ENCODE measurements at regions not wholly inside any gene's neighbourhood (a gene's known extent, or its start where the extent isn't known, plus 50 kb on each side); places are given as distances from the start of the nearest gene placed in this dataset.

- no peak for DNase-seq
Measured at GRCh38 chr5:168155585-168155984, 135.9 kb upstream of the WWC1 start.

- no peak for DNase-seq
Measured at GRCh38 chr5:168156170-168156569, 135.3 kb upstream of the WWC1 start.

GRCh38 chr5:168157141-168157540, 134.3 kb upstream of the WWC1 start:
- DNase-seq: no peak

- no peak for DNase-seq
Measured at GRCh38 chr5:168159425-168159824, 132.0 kb upstream of the WWC1 start.

- no peak for DNase-seq
Measured at GRCh38 chr5:168162464-168162863, 129.0 kb upstream of the WWC1 start.

- DNase-seq: no peak
Measured at GRCh38 chr5:168163966-168164365, 127.5 kb upstream of the WWC1 start.

GRCh38 chr5:168165221-168165914, 126.1 kb upstream of the WWC1 start:
- DNase-seq: no peak

GRCh38 chr5:168165977-168166376, 125.5 kb upstream of the WWC1 start:
- no peak for DNase-seq

GRCh38 chr5:168167338-168167737, 124.1 kb upstream of the WWC1 start:
- no peak for DNase-seq

- DNase-seq: no peak
Measured at GRCh38 chr5:168168978-168169698, 122.3 kb upstream of the WWC1 start.

GRCh38 chr5:168169791-168170190, 121.7 kb upstream of the WWC1 start:
- no peak for DNase-seq

GRCh38 chr5:168171901-168172759, 119.3 kb upstream of the WWC1 start:
- no peak for DNase-seq

- DNase-seq: no peak
Measured at GRCh38 chr5:168172760-168173223, 118.7 kb upstream of the WWC1 start.

GRCh38 chr5:168174376-168174775, 117.1 kb upstream of the WWC1 start:
- DNase-seq: no peak

GRCh38 chr5:168176251-168176650, 115.2 kb upstream of the WWC1 start:
- DNase-seq: no peak

- DNase-seq: no peak
Measured at GRCh38 chr5:168176941-168177340, 114.5 kb upstream of the WWC1 start.

- DNase-seq: no peak
Measured at GRCh38 chr5:168177831-168178450, 113.5 kb upstream of the WWC1 start.

GRCh38 chr5:168179192-168179593, 112.3 kb upstream of the WWC1 start:
- no peak for DNase-seq

- no peak for DNase-seq
Measured at GRCh38 chr5:168182269-168182668, 109.2 kb upstream of the WWC1 start.

GRCh38 chr5:168184103-168184502, 107.3 kb upstream of the WWC1 start:
- DNase-seq: no peak

- DNase-seq: no peak
Measured at GRCh38 chr5:168186289-168187074, 105.0 kb upstream of the WWC1 start.

GRCh38 chr5:168187614-168188013, 103.8 kb upstream of the WWC1 start:
- no peak for DNase-seq

All from activated CD8-positive, alpha-beta memory T cell treated with anti-CD3 and anti-CD28 coated beads, Interleukin-2, amount 50 U/mL, for 4 hours (primary cell).